D341Med (cell line): ENCODE measurements at regions not wholly inside any gene's neighbourhood (a gene's known extent, or its start where the extent isn't known, plus 50 kb on each side); places are given as distances from the start of the nearest gene placed in this dataset.
"Not testable (repeated sequence)": the region's sequence is repeated elsewhere in the genome, so short reads cannot be mapped to it uniquely, and the experiment has no call there.

Source experiments
- DNase-seq: peaks from one replicate; pipeline ENCODE4 v3.0.0; 2012; ENCODE audit warnings: low spot score

GRCh38 chr6:130494729-130495128 is 128.9 kb downstream of the TMEM200A start:
- no peak for DNase-seq

DNA sequence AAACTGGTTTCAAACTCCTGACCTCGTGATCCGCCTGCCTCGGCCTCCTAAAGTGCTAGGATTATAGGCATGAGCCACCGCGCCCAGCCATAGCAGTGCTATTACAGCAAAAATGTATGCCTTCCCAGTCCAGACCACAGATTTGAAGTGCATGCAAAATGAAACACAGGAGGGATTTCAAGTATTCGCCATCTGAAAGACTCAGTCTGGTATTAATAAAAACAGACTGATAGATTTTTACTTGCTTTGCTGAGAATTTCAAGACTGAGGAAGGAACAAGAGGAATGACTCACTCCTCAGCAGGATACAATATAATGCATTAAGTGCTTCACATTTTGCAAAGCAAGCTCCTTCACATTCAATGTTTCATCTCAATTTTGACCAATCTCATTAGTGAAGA is 134.9 kb downstream of the TMEM200A start:
- no peak for DNase-seq

GRCh38 chr6:130503146-130503545 is 137.3 kb downstream of the TMEM200A start:
- DNase-seq: no peak

DNA sequence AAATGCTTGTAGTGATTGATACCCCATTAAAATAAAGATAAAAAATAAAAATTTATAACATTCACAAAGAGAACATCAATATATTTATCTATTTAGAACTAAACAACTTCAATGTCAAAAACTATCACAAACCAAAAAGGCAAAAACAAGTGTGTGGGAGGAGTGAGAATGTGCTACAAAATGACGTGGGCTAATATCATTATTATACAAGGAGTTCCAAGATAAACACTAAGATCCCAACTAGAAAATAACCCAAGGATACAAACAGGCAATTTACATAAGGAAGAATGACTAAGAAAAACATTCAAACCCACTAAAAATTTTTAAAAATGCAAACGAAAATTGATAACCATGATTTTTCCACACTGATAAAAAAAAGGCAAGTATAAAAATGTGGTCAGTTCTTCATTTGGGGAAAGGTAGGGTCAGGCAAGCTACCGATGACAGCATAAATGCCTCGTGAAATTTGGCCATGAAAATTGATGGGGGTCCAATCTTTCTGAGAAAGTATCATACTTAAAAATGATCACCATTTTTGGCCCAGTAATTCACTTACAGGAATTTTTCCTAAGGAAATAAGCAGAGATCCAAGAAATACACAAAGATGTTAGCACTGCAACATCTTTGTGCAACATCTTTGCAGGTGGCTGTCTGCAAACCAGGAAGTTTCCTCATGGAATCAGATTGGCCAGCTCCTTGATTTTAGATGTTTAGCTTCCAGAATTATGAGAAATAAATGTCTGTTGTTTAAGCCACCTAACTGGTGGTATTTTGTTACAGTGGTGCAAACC is 140.2 kb downstream of the TMEM200A start:
- no peak for DNase-seq

GRCh38 chr6:130507005-130507665 is 141.3 kb downstream of the TMEM200A start:
- not testable (repeated sequence) for DNase-seq

DNA sequence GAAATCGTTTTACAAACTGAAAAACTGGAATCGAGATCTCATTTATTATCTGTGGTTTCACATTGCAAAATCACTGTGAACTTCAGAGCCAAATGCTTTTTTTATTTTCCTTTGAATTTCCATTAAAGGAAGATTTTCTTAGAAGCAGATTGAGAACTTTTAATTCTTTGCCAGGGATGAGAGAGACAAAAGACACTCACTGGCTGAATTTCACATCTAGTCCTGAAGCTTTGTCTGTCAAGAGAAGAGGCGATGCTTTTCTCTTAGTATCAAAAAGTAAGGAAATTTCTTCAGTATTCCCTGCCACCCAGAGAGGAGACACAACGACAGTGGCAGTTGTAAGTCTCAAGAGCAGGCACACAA is 141.8 kb downstream of the TMEM200A start:
- no peak for DNase-seq

GRCh38 chr6:130513770-130514169 is 148.0 kb downstream of the TMEM200A start:
- DNase-seq: no peak

GRCh38 chr6:130514712-130515111 is 148.9 kb downstream of the TMEM200A start:
- no peak for DNase-seq

DNA sequence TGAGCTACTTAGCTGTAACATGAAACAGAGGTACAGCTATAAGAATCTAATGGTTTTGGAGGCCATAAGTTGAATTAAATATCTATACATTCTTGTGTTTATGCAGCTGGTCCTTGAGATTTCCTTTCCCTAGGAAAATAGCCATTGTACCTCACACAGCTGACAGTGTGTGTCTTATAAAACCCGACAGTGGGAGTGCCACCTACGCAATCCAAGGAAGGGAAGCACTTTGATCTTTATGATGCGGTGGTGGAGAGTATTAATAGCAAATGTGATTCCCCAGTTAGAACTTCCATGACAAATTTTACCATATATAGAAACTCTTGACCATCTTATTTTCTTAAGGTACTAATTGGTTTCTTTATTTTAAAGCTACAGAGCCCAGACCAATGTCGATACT is 149.5 kb downstream of the TMEM200A start:
- no peak for DNase-seq

DNA sequence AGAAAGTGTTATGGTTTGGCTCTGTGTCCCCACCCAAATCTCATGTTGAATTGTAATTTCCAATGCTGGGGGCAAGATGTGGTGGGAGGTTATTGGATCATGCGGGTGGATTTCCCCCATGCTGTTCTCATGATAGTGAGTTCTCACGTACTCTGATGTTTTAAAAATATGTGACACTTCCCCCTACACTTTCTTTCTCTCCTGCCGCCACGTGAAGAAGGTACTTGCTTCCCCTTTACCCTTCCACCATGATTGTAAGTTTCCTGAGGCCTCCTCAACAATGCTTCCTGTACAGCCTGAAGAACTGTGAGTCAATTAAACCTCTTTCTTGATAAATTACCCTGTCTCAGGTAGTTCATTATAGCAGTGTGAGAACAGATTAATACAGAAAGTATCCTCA is 150.8 kb downstream of the TMEM200A start:
- DNase-seq: no peak

DNA sequence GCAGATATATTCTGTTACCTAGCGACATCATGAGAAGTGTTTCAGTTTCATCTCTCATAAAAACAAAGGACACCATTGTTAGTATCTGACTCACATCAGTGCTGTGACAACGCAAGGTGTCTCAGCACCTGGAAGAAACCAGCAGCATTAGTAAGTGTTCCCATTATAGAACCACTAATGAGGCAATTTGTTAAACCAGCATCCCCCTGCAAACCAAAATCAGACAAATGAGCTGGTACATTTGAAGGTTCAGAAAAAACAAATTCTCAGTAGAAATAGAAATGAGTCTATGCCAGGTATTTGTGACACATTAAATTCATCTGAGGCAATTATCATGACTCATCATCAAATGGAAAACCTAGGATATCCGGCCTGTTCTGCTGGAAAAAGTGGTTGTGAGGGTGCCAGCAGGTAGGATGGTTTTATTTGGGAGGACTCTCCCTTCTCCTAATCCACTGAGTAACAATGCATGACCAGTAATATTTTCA is 151.7 kb downstream of the TMEM200A start:
- DNase-seq: no peak

- no peak for DNase-seq
Measured at GRCh38 chr6:130518588-130518987, 152.8 kb downstream of the TMEM200A start.

DNA sequence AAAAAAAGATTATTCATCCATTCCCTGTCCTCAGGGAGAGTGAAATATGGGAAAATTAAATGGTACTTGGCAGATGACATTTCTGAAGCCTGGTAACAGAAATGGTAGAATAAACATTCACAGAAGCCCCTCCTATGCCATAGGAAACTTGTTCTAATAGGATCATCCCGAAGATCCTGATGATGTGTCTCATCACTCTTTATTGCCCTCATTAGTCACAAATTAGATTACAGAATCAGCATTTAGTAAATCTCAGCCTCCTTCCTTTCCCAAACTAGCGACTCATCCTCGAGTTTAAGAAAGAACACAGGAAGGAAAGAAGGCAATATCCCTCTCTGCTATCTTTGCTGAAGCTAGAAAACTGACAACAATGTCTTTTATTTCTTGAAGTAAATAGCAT is 154.4 kb downstream of the TMEM200A start:
- no peak for DNase-seq

DNA sequence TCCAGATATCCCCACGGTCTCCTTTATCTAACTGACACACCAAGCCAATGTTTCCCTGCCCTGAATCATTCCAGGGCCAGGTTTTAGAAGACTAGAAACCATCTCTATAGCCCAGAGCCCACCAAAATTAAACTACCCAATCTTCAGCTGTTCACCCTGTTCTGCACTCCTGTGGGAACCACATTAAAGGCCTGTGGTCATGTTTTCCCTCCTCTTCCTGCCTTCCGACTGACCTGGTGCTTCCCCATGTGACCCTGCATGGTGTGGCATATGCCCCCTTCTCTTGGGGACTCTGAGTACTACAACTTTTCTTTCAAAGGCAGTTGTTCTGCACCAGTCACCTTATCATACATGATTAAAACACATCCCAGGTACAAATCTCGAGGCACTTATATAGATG is 155.0 kb downstream of the TMEM200A start:
- no peak for DNase-seq

DNA sequence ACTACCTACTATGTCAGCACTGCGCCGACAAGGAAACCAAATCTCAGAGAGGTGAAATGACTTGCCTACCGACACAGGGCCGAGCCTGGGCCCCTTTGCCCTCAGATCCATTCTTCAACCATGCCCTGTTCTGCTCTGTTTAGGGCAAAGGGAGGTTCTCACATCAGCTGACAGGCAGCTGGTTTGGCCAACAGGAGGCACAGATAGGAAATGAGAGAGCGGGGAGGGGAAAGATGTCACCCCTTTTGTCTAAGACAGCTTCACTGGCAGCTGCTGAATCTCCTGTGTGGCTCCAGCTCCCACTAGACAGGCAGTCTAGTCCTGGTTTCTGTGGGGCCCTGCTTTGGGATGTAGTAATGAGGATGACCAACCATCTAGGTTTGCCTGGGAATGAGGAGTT is 158.7 kb downstream of the TMEM200A start:
- DNase-seq: no peak

- DNase-seq: no peak
Measured at GRCh38 chr6:130525408-130525807, 159.6 kb downstream of the TMEM200A start.

DNA sequence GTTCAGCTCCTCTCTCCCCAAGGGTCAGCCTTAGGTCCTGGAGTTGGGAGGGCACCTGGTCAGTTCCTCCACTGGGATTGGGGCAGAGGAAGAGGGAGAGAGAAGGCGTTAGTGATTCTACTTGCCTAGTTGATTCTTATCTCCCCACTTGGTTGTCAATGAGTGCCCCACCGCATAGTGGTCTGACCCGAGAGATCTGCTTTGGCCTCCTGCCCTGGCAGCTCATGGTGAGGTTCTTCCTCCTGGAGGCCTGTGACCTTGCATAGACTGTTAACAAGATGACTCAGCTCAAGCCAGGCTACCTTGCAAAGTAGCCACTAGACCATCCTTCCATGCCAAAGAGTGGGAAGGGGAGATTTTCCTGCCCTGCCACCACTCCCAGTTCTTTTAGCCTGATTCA is 160.6 kb downstream of the TMEM200A start:
- DNase-seq: no peak

- DNase-seq: no peak
Measured at GRCh38 chr6:130527173-130527572, 161.4 kb downstream of the TMEM200A start.

DNA sequence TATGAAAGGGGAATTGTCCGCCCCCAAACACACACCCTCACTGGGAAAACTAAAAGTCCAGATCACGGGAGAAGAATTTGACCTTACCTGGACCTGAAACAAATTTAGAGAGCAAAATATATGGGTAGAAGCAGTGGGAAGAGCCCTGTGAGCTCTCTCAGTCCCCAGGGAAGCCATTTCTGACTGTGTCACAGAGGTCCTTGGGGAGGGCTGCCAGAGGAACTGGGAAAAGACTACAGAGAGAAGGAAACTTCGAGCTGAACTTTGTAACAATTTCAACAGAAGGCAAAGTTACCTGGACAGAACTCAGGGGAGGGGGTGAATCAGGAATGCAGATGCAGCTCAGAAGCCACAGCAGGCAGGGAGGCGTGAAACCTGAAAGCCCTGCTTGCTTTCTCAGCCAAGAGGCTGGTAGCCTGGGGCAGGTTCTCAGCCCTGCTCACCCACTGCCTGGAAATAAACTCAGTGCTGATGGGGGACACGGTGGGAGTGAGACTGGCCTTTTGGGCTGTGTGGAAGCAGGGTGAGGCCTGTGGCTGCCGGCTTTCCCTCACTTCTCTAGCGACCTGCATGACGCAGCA is 163.8 kb downstream of the TMEM200A start:
- DNase-seq: no peak

GRCh38 chr6:130534627-130535026 is 168.8 kb downstream of the TMEM200A start:
- no peak for DNase-seq

DNA sequence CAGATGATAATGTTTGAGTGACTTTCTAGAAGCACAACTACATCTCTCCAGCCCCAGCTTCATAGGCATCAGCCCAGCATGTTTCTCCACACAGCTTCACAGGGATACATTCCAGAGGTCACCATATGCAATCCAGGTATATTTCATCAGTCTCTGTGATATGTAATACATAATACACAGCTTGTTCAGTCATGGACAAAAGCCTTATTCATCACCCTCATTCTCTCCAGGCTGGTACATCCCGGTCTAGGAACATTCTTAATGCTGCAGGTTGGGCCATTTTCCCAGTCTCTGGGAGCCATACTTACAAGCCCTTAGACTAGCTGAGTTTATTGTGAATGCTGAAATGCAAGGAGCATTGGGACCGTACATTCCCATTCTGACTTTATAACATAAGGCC is 169.4 kb downstream of the TMEM200A start:
- no peak for DNase-seq

DNA sequence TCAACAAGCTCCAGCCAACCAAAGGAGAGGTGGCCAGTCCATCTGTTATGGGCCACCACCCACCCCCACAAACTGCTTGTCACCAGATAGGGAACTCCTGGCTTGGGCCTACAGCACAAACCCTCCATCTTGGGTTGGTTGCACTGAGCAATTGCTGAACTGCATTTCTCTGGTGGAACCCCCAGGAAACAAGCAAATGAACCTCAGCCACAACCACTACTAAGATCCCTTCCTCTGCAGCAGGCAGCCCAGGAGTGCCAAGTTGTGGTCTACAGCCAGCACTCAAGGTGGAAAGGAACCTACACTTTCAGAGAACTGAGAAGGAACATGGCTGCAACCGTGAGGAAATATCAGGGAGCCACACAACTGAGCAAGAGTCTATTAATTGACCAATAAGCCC is 171.6 kb downstream of the TMEM200A start:
- DNase-seq: no peak

- peak; percentile 53 for DNase-seq
Measured at GRCh38 chr6:130547723-130548122, 181.9 kb downstream of the TMEM200A start.
